B cell (primary cell): ENCODE measurements at regions not wholly inside any gene's neighbourhood (a gene's known extent, or its start where the extent isn't known, plus 50 kb on each side); places are given as distances from the start of the nearest gene placed in this dataset.

ENCODE experiments used
- ATAC-seq: fragments of 200-7000 bp; cut with Tn5 transposase; one replicate; pipeline ENCODE4 v1.10.0; 2021; ENCODE audit warnings: low read depth, mild to moderate bottlenecking, moderate number of reproducible peaks, moderate library complexity
- CTCF ChIA-PET: fragments of 350-600 bp; sonication (Branson Sonifier 250); formaldehyde crosslinking; loops from one replicate; lab custom pipeline; 2021; ENCODE audit warnings: antibody characterized with exemption, inconsistent platforms; lab: Charles Lee
- POLR2A ChIA-PET: fragments of 350-600 bp; sonication (Branson Sonifier 250); formaldehyde crosslinking; loops from one replicate; lab custom pipeline; 2021; ENCODE audit warnings: antibody characterized with exemption; lab: Charles Lee
- DNase-seq: peaks from one replicate; pipeline ENCODE4 v3.0.0; 2013
- H2AFZ ChIP-seq: 2 replicates; pipeline ENCODE4 v1.6.1; 2012; ENCODE audit warnings: mild to moderate bottlenecking, low read depth, low read length; ENCODE audit not compliant: insufficient read depth, poor library complexity, severe bottlenecking
- H3K27ac ChIP-seq, 2 donors: 1 replicate in 1 of 2; 2 replicates in 1 of 2; pipeline ENCODE4 v1.5.1; 2012 to 2013; ENCODE audit warnings: low read length in 2 of 2, mild to moderate bottlenecking in 2 of 2, moderate library complexity in 1 of 2
- H3K27me3 ChIP-seq, 4 experiments: fragments of 200-600 bp in 1 of 4; sonication (generic) in 1 of 4; replicated peaks in 1 of 4; 1 replicate in 2 of 4; 2 replicates in 2 of 4; pipeline versions ENCODE4 v1.6.1 to v1.7.0; 2013 to 2016; ENCODE audit warnings: low read length in 3 of 4, mild to moderate bottlenecking in 2 of 4, mixed read lengths in 1 of 4, moderate library complexity in 1 of 4; ENCODE audit not compliant: insufficient read depth in 4 of 4, control insufficient read depth in 3 of 4; ENCODE audit errors: control extremely low read depth in 1 of 4
- H3K36me3 ChIP-seq, 2 experiments: replicated peaks in 1 of 2; 1 replicate in 1 of 2; 2 replicates in 1 of 2; pipeline versions ENCODE4 v1.6.1 to v1.7.1; 2013; ENCODE audit warnings: low read length in 1 of 2; ENCODE audit not compliant: insufficient read depth in 2 of 2, control insufficient read depth in 1 of 2; ENCODE audit errors: control extremely low read depth in 1 of 2, extremely low read depth in 1 of 2
- H3K4me1 ChIP-seq, 2 donors: fragments of 200-600 bp in 1 of 2; sonication (generic) in 1 of 2; 1 replicate in 1 of 2; 2 replicates in 1 of 2; pipeline versions ENCODE4 v1.5.1 to v1.6.1; 2013 to 2017; ENCODE audit warnings: low read length in 2 of 2; ENCODE audit not compliant: control insufficient read depth in 2 of 2, insufficient read depth in 2 of 2
- H3K4me2 ChIP-seq: replicated peaks from 2 replicates; pipeline ENCODE3; 2012; ENCODE audit warnings: mild to moderate bottlenecking, low read depth, low read length; ENCODE audit not compliant: poor library complexity, severe bottlenecking
- H3K4me3 ChIP-seq, 5 experiments: fragments of 200-600 bp in 1 of 5; sonication (generic) in 1 of 5; 1 replicate in 3 of 5; 2 replicates in 2 of 5; pipeline versions ENCODE4 v1.5.1 to v1.7.0; 2011 to 2016; ENCODE audit warnings: low read length in 4 of 5, mild to moderate bottlenecking in 4 of 5, low read depth in 2 of 5, control low read depth in 1 of 5, moderate library complexity in 1 of 5; ENCODE audit not compliant: insufficient read depth in 1 of 5; ENCODE audit errors: control extremely low read depth in 1 of 5, extremely low read depth in 1 of 5
- H3K79me2 ChIP-seq: fragments of 200-600 bp; sonication (generic); one replicate; pipeline ENCODE4 v1.6.0; 2016; ENCODE audit warnings: low read length; ENCODE audit not compliant: control insufficient read depth, insufficient read depth
- H3K9ac ChIP-seq: fragments of 200-600 bp; sonication (generic); 2 replicates; pipeline ENCODE4 v1.6.1; 2017; ENCODE audit warnings: mild to moderate bottlenecking, low read length, moderate library complexity
- H3K9me3 ChIP-seq, 3 donors: one replicate each; pipeline versions ENCODE4 v1.6.1 to v1.7.1; 2013; ENCODE audit warnings: low read length in 2 of 3; ENCODE audit not compliant: control insufficient read depth in 2 of 3, insufficient read depth in 1 of 3; ENCODE audit errors: control extremely low read depth in 1 of 3
- H4K20me1 ChIP-seq: 2 replicates; pipeline ENCODE4 v1.6.0; 2012; ENCODE audit warnings: mild to moderate bottlenecking, low read length; ENCODE audit not compliant: insufficient read depth, control insufficient read depth, poor library complexity, severe bottlenecking
- H3K27ac Mint-ChIP-seq: one replicate; pipeline ENCODE4 v1.8.0; 2021; ENCODE audit warnings: mixed read lengths
- H3K27me3 Mint-ChIP-seq: one replicate; pipeline ENCODE4 v1.8.0; 2021; ENCODE audit warnings: mixed read lengths
- H3K4me1 Mint-ChIP-seq: one replicate; pipeline ENCODE4 v1.8.0; 2021; ENCODE audit warnings: mixed read lengths
- H3K4me3 Mint-ChIP-seq: one replicate; pipeline ENCODE4 v1.8.0; 2021; ENCODE audit warnings: mixed read lengths
- H3K9me3 Mint-ChIP-seq: one replicate; pipeline ENCODE4 v1.8.0; 2022; ENCODE audit warnings: mixed read lengths; ENCODE audit not compliant: insufficient read depth
- CTCF ChIP-seq: fragments of 200-600 bp; IDR thresholded peaks from one replicate; pipeline ENCODE4 v1.8.0; 2022; ENCODE audit warnings: antibody characterized with exemption, mild to moderate bottlenecking
- EZH2 ChIP-seq: IDR thresholded peaks from 2 replicates; pipeline ENCODE4 v1.6.1; 2012; ENCODE audit warnings: borderline replicate concordance, low read depth, mild to moderate bottlenecking, moderate library complexity, low read length; ENCODE audit not compliant: insufficient read depth, poor library complexity, severe bottlenecking
- WGBS: methylation state at CpG from one replicate; pipeline ENCODE4 v1.1.5; 2013; ENCODE audit warnings: missing lambda C conversion rate; ENCODE audit not compliant: insufficient coverage; 5-methylcytosine and 5-hydroxymethylcytosine counted together
- intact Hi-C: fragments of 100-400 bp; cut with micrococcal nuclease; formaldehyde crosslinking; loops from one replicate; pipeline ENCODE4 v1.10.0; 2022

GRCh38 chr2:123451542-123451941 lies 573.5 kb upstream of the CNTNAP5 start:
- Histone ChIP-seq H3K9ac (no peak overlapping the region), H3K4me2 (no peak overlapping the region), H4K20me1 (no peaks in the 10 kb centered on the region), H3K4me1 (no peaks in the 10 kb centered on the region), H3K27ac (no peak overlapping the region), H2AFZ (no peak overlapping the region), H3K27me3 (no peaks in the 10 kb centered on the region), H3K4me3 (no peak overlapping the region), H3K9me3 (peaks cover 0 to 2% (median 0%) of the 10 kb centered on the region in 3 donors), H3K36me3 (no peaks in the 10 kb centered on the region), H3K79me2 (no peaks in the 10 kb centered on the region)
- Mint-ChIP-seq H3K27me3 (no peaks in the 10 kb centered on the region), H3K4me1 (no peaks in the 10 kb centered on the region), H3K27ac (no peak overlapping the region), H3K9me3 (peaks cover 10% of the 10 kb centered on the region), H3K4me3 (no peak overlapping the region)
- WGBS, result no CpG with 5 or more reads among the region's 4 CpGs
- DNase-seq, result no peak
- CTCF ChIA-PET, result no interaction called here
- POLR2A ChIA-PET, result no interaction called here
- intact Hi-C loops, result no loop called here
- no peak for ATAC-seq
- TF ChIP-seq CTCF (no peak), EZH2 (no peak)

- no peak overlapping the region for H3K9ac ChIP-seq
- Mint-ChIP-seq H3K4me3 (no peak overlapping the region), H3K4me1 (no peaks in the 10 kb centered on the region), H3K27me3 (no peaks in the 10 kb centered on the region), H3K27ac (no peak overlapping the region), H3K9me3 (peaks cover 10% of the 10 kb centered on the region)
- ATAC-seq, result no peak
- no peak overlapping the region for H3K4me3 ChIP-seq
- ChIA-PET CTCF (no interaction called here), POLR2A (no interaction called here)
- DNase-seq, result no peak
- H3K27me3 ChIP-seq, result no peaks in the 10 kb centered on the region
- peaks cover 0 to 2% (median 0%) of the 10 kb centered on the region in 3 donors for H3K9me3 ChIP-seq
- H3K27ac ChIP-seq, result no peak overlapping the region
- no peaks in the 10 kb centered on the region for H4K20me1 ChIP-seq
- no peaks in the 10 kb centered on the region for H3K36me3 ChIP-seq
- 100% methylated on average over 1 of the region's 4 CpGs for WGBS
- no peaks in the 10 kb centered on the region for H3K4me1 ChIP-seq
- H2AFZ ChIP-seq, result no peak overlapping the region
- no peak for TF ChIP-seq CTCF
- no peak for TF ChIP-seq EZH2
- H3K4me2 ChIP-seq, result no peak overlapping the region
- intact Hi-C loops, result no loop called here
- H3K79me2 ChIP-seq, result no peaks in the 10 kb centered on the region
Measured at GRCh38 chr2:123453046-123453700, 571.9 kb upstream of the CNTNAP5 start.
